Suprapubic skin (tissue), 3 donors: ENCODE measurements at regions not wholly inside any gene's neighbourhood (a gene's known extent, or its start where the extent isn't known, plus 50 kb on each side); places are given as distances from the start of the nearest gene placed in this dataset.

Experiments
- CTCF ChIP-seq, 2 donors: fragments of 200-600 bp in 1 of 2; fragments of 450-650 bp in 1 of 2; sonication (generic) in 1 of 2; IDR thresholded peaks; one replicate each; pipeline ENCODE4 v1.5.1; 2016 to 2019; ENCODE audit warnings: antibody characterized with exemption in 2 of 2, mild to moderate bottlenecking in 1 of 2, moderate library complexity in 1 of 2
- EP300 ChIP-seq: sonication (generic); formaldehyde crosslinking; IDR thresholded peaks from one replicate; pipeline ENCODE4 v1.6.1; 2017; ENCODE audit warnings: antibody characterized with exemption

- no peak for TF ChIP-seq EP300
- TF ChIP-seq CTCF (IDR thresholded peaks at IDR 0.05): no peak
Measured at GRCh38 chr1:98286656-98287055, 365.8 kb upstream of the DPYD start.
